Left lung (tissue), 4 donors: ENCODE measurements at regions not wholly inside any gene's neighbourhood (a gene's known extent, or its start where the extent isn't known, plus 50 kb on each side); places are given as distances from the start of the nearest gene placed in this dataset.
A peak's percentile ranks its signal among the peaks of the same experiment; 100 is the strongest.

Experiments used
- ATAC-seq: fragments of 200-7000 bp; cut with Tn5 transposase; one replicate; pipeline ENCODE4 v1.9.1; 2020; ENCODE audit warnings: moderate library complexity
- DNase-seq, 4 donors: peaks; one replicate each; pipeline ENCODE4 v3.0.0-alpha.2; 2013 to 2020
- H3K27ac ChIP-seq, 2 donors: fragments of 200-600 bp; sonication (generic) in 1 of 2; one replicate each; pipeline versions ENCODE4 v1.5.0 to v1.8.0; 2020 to 2021
- H3K27me3 ChIP-seq, 2 donors: fragments of 200-600 bp; sonication (generic) in 1 of 2; one replicate each; pipeline versions ENCODE4 v1.5.0 to v1.8.0; 2020 to 2021
- H3K36me3 ChIP-seq, 2 donors: fragments of 200-600 bp; sonication (generic) in 1 of 2; one replicate each; pipeline versions ENCODE4 v1.5.0 to v1.8.0; 2020 to 2021
- H3K4me1 ChIP-seq, 2 donors: fragments of 200-600 bp; one replicate each; pipeline ENCODE4 v1.8.0; 2021
- H3K4me3 ChIP-seq, 2 donors: fragments of 200-600 bp; sonication (generic) in 1 of 2; one replicate each; pipeline versions ENCODE4 v1.5.0 to v1.8.0; 2020 to 2021; ENCODE audit warnings: mild to moderate bottlenecking in 1 of 2
- H3K9me3 ChIP-seq, 2 donors: fragments of 200-600 bp; sonication (generic) in 1 of 2; one replicate each; pipeline versions ENCODE4 v1.5.0 to v1.8.0; 2020 to 2021
- CTCF ChIP-seq, 2 donors: fragments of 200-600 bp; sonication (generic) in 1 of 2; IDR thresholded peaks; one replicate each; pipeline versions ENCODE4 v1.5.0 to v1.8.0; 2021; ENCODE audit warnings: antibody characterized with exemption in 2 of 2
- intact Hi-C, 2 donors: fragments of 100-400 bp; cut with DNase I; formaldehyde crosslinking; loops; one replicate each; pipeline versions ENCODE4 v1.11.2 to v1.14.2; 2022
- donor health status: DM: no; HTN: yes; CAD: no.
- donor health status: DM: no; HTN: no; CAD: no.

GRCh38 chr9:14373336-14373666 is 59.4 kb upstream of the NFIB start:
- peaks cover 0 to 12% of the 10 kb centered on the region in 2 donors for H3K4me1 ChIP-seq
- H3K4me3 ChIP-seq, result no peak overlapping the region
- ATAC-seq (no peak), DNase-seq (no peak)
- peak overlapping the region; percentile 30 to 37 for H3K27ac ChIP-seq
- no peaks in the 10 kb centered on the region for H3K27me3 ChIP-seq
- H3K9me3 ChIP-seq, result no peaks in the 10 kb centered on the region
- intact Hi-C loops, result no loop called here
- TF ChIP-seq CTCF (IDR thresholded peaks at IDR 0.05), result no peak
- no peaks in the 10 kb centered on the region for H3K36me3 ChIP-seq

DNA sequence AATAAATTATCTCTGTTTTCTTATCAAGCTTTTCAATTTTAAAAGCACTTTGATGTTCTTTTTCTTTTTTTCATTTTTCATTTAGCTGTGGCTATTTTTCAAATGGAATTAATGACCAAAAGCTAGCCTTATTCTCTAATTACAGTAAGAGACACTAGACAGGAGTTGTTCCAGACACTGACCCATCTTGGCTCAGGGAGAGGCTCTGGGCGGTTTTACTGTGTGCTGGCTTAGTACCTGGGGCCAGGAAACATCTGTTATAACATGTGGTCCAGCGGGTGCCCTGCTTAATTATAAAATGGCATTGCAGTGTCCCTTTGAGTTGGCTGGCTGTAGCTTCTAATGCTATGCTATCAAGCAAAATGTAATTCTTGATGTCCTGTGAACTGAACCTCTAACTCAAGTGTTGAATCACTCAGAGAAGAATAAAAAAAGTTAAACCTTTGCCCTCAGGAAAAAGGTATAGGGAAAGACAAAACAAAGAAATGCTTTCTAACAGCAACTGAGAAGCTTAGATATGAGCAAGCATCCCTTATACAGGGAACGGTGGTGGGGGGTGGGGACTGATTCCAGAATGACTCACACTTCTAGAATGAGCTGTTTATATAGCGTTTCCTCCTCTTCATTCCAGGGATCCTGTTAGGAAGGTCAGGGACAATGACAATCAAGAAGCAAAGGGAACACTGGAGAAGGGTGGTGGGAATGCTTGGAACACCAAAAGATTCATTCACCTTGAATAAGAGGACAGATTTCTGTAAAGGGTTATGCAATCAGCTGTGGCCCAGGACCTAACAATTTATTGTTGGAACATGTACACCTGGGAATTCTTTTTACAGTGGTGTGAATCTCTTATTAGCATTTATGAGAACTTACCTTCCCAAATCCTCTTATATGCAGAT is 58.7 kb upstream of the NFIB start:
- peak; percentile 95 for ATAC-seq
- H3K9me3 ChIP-seq, result no peaks in the 10 kb centered on the region
- H3K4me3 ChIP-seq, result no peak overlapping the region
- intact Hi-C loops, result no loop called here
- no peaks in the 10 kb centered on the region for H3K27me3 ChIP-seq
- peaks cover 0 to 12% of the 10 kb centered on the region in 2 donors for H3K4me1 ChIP-seq
- peak overlapping the region; percentile 37 to 48 for H3K27ac ChIP-seq
- TF ChIP-seq CTCF (IDR thresholded peaks at IDR 0.05), result no peak
- no peaks in the 10 kb centered on the region for H3K36me3 ChIP-seq
- DNase-seq, result peak in 2 of 4 donors; percentile 39 to 63

GRCh38 chr9:14369011-14369410 is 55.1 kb upstream of the NFIB start:
- intact Hi-C loops, result no loop called here
- Histone ChIP-seq H3K27ac (no peak overlapping the region), H3K4me1 (peaks cover 0 to 12% of the 10 kb centered on the region in 2 donors), H3K9me3 (no peaks in the 10 kb centered on the region), H3K4me3 (no peak overlapping the region), H3K27me3 (no peaks in the 10 kb centered on the region), H3K36me3 (no peaks in the 10 kb centered on the region)
- TF ChIP-seq CTCF (IDR thresholded peaks at IDR 0.05), result no peak
- DNase-seq, result no peak
- ATAC-seq, result no peak

GRCh38 chr9:14366076-14366475 is 52.1 kb upstream of the NFIB start:
- TF ChIP-seq CTCF (IDR thresholded peaks at IDR 0.05), result no peak
- ATAC-seq (no peak), DNase-seq (peak in 3 of 4 donors; percentile 51 to 87 (median 72))
- Histone ChIP-seq H3K9me3 (no peaks in the 10 kb centered on the region), H3K4me1 (no peaks in the 10 kb centered on the region), H3K27ac (peak overlapping the region in 1 of 2 donors; percentile 7), H3K4me3 (no peak overlapping the region), H3K36me3 (no peaks in the 10 kb centered on the region), H3K27me3 (no peaks in the 10 kb centered on the region)
- intact Hi-C loops, result no loop called here

DNA sequence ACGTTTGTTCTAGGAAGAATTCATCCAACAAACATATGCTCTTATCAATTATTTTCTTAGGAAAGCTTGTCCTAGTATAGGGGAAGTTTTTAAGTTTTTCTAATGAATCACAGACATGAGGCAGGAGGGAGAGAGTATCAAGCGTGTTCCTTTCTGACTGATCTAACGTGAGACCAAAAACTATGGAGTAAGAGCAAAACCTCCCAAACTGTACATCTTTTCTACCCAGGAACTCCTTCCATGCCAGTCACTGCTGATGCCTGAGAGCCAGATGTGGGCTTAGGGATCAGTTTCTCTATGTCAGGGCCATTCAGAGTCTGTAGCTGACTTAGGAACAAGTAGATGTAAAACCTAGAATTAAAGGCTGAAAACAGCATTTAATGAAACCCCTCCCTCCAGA is 51.7 kb upstream of the NFIB start:
- Histone ChIP-seq H3K4me3 (no peak overlapping the region), H3K27me3 (no peaks in the 10 kb centered on the region), H3K4me1 (no peaks in the 10 kb centered on the region), H3K27ac (peak overlapping the region in 1 of 2 donors; percentile 7), H3K9me3 (no peaks in the 10 kb centered on the region), H3K36me3 (no peaks in the 10 kb centered on the region)
- intact Hi-C loops, result no loop called here
- no peak for TF ChIP-seq CTCF (IDR thresholded peaks at IDR 0.05)
- no peak for ATAC-seq
- no peak for DNase-seq
